ENCODE measurements at regions not wholly inside any gene's neighbourhood (a gene's known extent, or its start where the extent isn't known, plus 50 kb on each side); places are given as distances from the start of the nearest gene placed in this dataset.

- DNase-seq, result no peak
These were observed 158.2 kb upstream of the NOCT start for GRCh38 chr4:138857416-138857815.

- DNase-seq, result no peak
These were observed 162.9 kb upstream of the NOCT start for GRCh38 chr4:138852681-138853080.

GRCh38 chr4:138851391-138852335 is 163.9 kb upstream of the NOCT start:
- DNase-seq, result no peak

- DNase-seq, result no peak
These were observed 169.9 kb upstream of the NOCT start for GRCh38 chr4:138845664-138846063.

GRCh38 chr4:138845054-138845453 is 170.5 kb upstream of the NOCT start:
- no peak for DNase-seq

- no peak for DNase-seq
These were observed 172.0 kb upstream of the NOCT start for GRCh38 chr4:138843616-138844015.

- no peak for DNase-seq
These were observed 174.2 kb upstream of the NOCT start for GRCh38 chr4:138841343-138841742.

GRCh38 chr4:138838251-138838650 is 177.3 kb upstream of the NOCT start:
- DNase-seq, result no peak

GRCh38 chr4:138835832-138836533 is 179.6 kb upstream of the NOCT start:
- no peak for DNase-seq

GRCh38 chr4:138833974-138834373 is 181.6 kb upstream of the NOCT start:
- DNase-seq, result no peak

- no peak for DNase-seq
These were observed 183.0 kb upstream of the NOCT start for GRCh38 chr4:138832563-138832962.

GRCh38 chr4:138831948-138832347 is 183.6 kb upstream of the NOCT start:
- DNase-seq, result no peak

GRCh38 chr4:138828926-138829325 is 186.7 kb upstream of the NOCT start:
- no peak for DNase-seq

GRCh38 chr4:138826754-138827153 is 188.8 kb upstream of the NOCT start:
- no peak for DNase-seq

- DNase-seq, result no peak
These were observed 189.3 kb upstream of the NOCT start for GRCh38 chr4:138826322-138826721.

- DNase-seq, result no peak
These were observed 194.2 kb upstream of the NOCT start for GRCh38 chr4:138821331-138821730.

GRCh38 chr4:138816875-138817274 is 198.7 kb upstream of the NOCT start:
- DNase-seq, result no peak

GRCh38 chr4:138815811-138816210 is 199.8 kb upstream of the NOCT start:
- no peak for DNase-seq

GRCh38 chr4:138805736-138806135 is 209.8 kb upstream of the NOCT start:
- DNase-seq, result no peak

- no peak for DNase-seq
These were observed 210.9 kb upstream of the NOCT start for GRCh38 chr4:138804711-138805110.

GRCh38 chr4:138803051-138803450 is 212.5 kb upstream of the NOCT start:
- no peak for DNase-seq

GRCh38 chr4:138802499-138802898 is 213.1 kb upstream of the NOCT start:
- no peak for DNase-seq

- DNase-seq, result no peak
These were observed 215.2 kb upstream of the NOCT start for GRCh38 chr4:138800421-138800820.

- DNase-seq, result no peak
These were observed 217.2 kb upstream of the NOCT start for GRCh38 chr4:138798404-138798803.

Data from left kidney (tissue), 1 donor.